Endodermal cell (in vitro differentiated cells): ENCODE measurements at regions not wholly inside any gene's neighbourhood (a gene's known extent, or its start where the extent isn't known, plus 50 kb on each side); places are given as distances from the start of the nearest gene placed in this dataset.

Source experiments
- DNase-seq: peaks from one replicate; pipeline ENCODE4 v3.0.0-alpha.2; 2017
- H3K27ac ChIP-seq: 2 replicates; pipeline ENCODE4 v1.5.1; 2013; ENCODE audit warnings: mild to moderate bottlenecking, low read depth, low read length, moderate library complexity
- H3K27me3 ChIP-seq: 2 replicates; pipeline ENCODE4 v1.6.1; 2013; ENCODE audit warnings: mild to moderate bottlenecking, low read length, moderate library complexity; ENCODE audit not compliant: insufficient read depth, control insufficient read depth, poor library complexity, severe bottlenecking
- H3K36me3 ChIP-seq: 2 replicates; pipeline ENCODE4 v1.7.0; 2013; ENCODE audit warnings: mild to moderate bottlenecking, low read length, moderate library complexity; ENCODE audit not compliant: control insufficient read depth, insufficient read depth
- H3K4me1 ChIP-seq: one replicate; pipeline ENCODE4 v1.7.0; 2013; ENCODE audit warnings: low read length; ENCODE audit not compliant: control insufficient read depth, insufficient read depth
- H3K4me3 ChIP-seq: 2 replicates; pipeline ENCODE4 v1.5.1; 2013; ENCODE audit warnings: mild to moderate bottlenecking, low read length, moderate library complexity
- H3K9ac ChIP-seq: 2 replicates; pipeline ENCODE4 v1.6.1; 2013; ENCODE audit warnings: mild to moderate bottlenecking, low read length, moderate library complexity; ENCODE audit not compliant: poor library complexity, severe bottlenecking; ENCODE audit errors: extremely low read depth
- H3K9me3 ChIP-seq: 2 replicates; pipeline ENCODE4 v1.6.1; 2013; ENCODE audit warnings: mild to moderate bottlenecking, low read length, moderate library complexity; ENCODE audit not compliant: control insufficient read depth
- H3K27ac Mint-ChIP-seq: 2 replicates; pipeline ENCODE4 v1.8.0; 2020; ENCODE audit warnings: mixed read lengths
- H3K27me3 Mint-ChIP-seq: 2 replicates; pipeline ENCODE4 v1.8.0; 2021; ENCODE audit warnings: mild to moderate bottlenecking, mixed read lengths; ENCODE audit not compliant: insufficient read depth
- H3K36me3 Mint-ChIP-seq: 2 replicates; pipeline ENCODE4 v1.8.0; 2020; ENCODE audit warnings: low read depth, mixed read lengths
- H3K4me1 Mint-ChIP-seq: 2 replicates; pipeline ENCODE4 v1.8.0; 2020; ENCODE audit warnings: mixed read lengths
- H3K4me3 Mint-ChIP-seq: 2 replicates; pipeline ENCODE4 v1.8.0; 2020; ENCODE audit warnings: mild to moderate bottlenecking, moderate library complexity, mixed read lengths
- H3K9me3 Mint-ChIP-seq: 2 replicates; pipeline ENCODE4 v1.8.0; 2020; ENCODE audit warnings: mild to moderate bottlenecking, mixed read lengths
- WGBS, 2 experiments: methylation state at CpG; one replicate each; pipeline versions ENCODE4 v1.1.5 to v1.1.7; 2013; ENCODE audit warnings: missing lambda C conversion rate in 2 of 2, mixed read lengths in 1 of 2; ENCODE audit not compliant: insufficient coverage in 1 of 2, insufficient read length in 1 of 2; 5-methylcytosine and 5-hydroxymethylcytosine counted together
- TF ChIP-seq, protein P1 (sequence below): fragments of 200-600 bp; sonication (generic); conservative IDR thresholded peaks from 2 replicates; pipeline ENCODE4 v1.5.0; 2021; ENCODE audit warnings: antibody characterized with exemption, mild to moderate bottlenecking

DNA sequence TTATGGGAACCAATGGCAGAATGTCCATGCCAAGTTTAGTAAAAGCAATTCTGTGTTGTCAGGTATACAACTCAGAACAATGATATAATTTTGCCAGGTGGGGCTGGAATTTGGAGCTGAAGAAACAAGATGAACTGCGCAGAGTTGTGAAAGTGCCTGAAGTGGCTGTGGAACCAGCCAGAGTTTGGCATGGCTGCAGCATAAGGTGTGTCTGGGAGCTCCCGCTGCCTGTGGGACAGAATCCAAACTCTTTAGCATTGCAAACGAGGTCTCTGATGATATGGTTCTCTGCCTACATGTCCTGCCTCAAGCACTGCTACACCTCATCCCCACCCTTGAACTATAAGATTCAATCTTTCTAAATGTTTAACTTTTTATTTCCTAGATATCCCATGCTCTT lies 909.7 kb downstream of the EPHA4 start:
- Histone ChIP-seq H3K4me3 (no peak overlapping the region), H3K27me3 (no peaks in the 10 kb centered on the region), H3K4me1 (no peaks in the 10 kb centered on the region), H3K27ac (no peak overlapping the region), H3K9me3 (no peaks in the 10 kb centered on the region), H3K9ac (no peak overlapping the region), H3K36me3 (no peaks in the 10 kb centered on the region)
- Mint-ChIP-seq H3K4me3 (no peak overlapping the region), H3K36me3 (no peaks in the 10 kb centered on the region), H3K4me1 (peaks cover 4% of the 10 kb centered on the region), H3K27ac (no peak overlapping the region), H3K27me3 (no peaks in the 10 kb centered on the region), H3K9me3 (no peaks in the 10 kb centered on the region)
- DNase-seq: no peak
- 90 to 91% methylated on average over 3 of the region's 3 CpGs for WGBS, 2 experiments
- TF ChIP-seq, protein P1, sequence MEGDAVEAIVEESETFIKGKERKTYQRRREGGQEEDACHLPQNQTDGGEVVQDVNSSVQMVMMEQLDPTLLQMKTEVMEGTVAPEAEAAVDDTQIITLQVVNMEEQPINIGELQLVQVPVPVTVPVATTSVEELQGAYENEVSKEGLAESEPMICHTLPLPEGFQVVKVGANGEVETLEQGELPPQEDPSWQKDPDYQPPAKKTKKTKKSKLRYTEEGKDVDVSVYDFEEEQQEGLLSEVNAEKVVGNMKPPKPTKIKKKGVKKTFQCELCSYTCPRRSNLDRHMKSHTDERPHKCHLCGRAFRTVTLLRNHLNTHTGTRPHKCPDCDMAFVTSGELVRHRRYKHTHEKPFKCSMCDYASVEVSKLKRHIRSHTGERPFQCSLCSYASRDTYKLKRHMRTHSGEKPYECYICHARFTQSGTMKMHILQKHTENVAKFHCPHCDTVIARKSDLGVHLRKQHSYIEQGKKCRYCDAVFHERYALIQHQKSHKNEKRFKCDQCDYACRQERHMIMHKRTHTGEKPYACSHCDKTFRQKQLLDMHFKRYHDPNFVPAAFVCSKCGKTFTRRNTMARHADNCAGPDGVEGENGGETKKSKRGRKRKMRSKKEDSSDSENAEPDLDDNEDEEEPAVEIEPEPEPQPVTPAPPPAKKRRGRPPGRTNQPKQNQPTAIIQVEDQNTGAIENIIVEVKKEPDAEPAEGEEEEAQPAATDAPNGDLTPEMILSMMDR: no peak

DNA sequence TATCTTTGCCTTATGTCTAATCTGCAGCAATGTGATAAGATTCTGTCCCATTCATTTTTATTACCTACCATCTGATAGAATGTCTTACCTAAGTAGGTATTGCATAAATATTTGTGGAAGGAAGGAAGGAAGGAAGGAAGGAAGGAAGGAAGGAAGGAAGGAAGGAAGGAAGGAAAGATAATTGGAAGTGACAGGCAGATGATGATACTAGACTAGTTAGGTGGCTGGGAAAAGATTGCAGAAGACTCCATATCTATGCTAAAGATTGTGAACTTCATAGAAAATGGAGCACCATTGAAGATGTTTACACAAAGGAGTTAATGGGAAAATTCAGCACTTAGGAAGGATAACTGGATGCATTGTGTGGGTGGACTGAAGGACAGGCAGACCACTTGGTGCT lies 909.0 kb downstream of the EPHA4 start:
- H3K9me3 Mint-ChIP-seq: no peaks in the 10 kb centered on the region
- H3K4me3 Mint-ChIP-seq: no peak overlapping the region
- Histone ChIP-seq H3K36me3 (no peaks in the 10 kb centered on the region), H3K27me3 (no peaks in the 10 kb centered on the region), H3K9me3 (no peaks in the 10 kb centered on the region), H3K9ac (no peak overlapping the region), H3K27ac (no peak overlapping the region), H3K4me1 (no peaks in the 10 kb centered on the region), H3K4me3 (no peak overlapping the region)
- peaks cover 4% of the 10 kb centered on the region for H3K4me1 Mint-ChIP-seq
- H3K36me3 Mint-ChIP-seq: no peaks in the 10 kb centered on the region
- TF ChIP-seq, protein P1: no peak
- no peaks in the 10 kb centered on the region for H3K27me3 Mint-ChIP-seq
- DNase-seq: no peak
- H3K27ac Mint-ChIP-seq: no peak overlapping the region

DNA sequence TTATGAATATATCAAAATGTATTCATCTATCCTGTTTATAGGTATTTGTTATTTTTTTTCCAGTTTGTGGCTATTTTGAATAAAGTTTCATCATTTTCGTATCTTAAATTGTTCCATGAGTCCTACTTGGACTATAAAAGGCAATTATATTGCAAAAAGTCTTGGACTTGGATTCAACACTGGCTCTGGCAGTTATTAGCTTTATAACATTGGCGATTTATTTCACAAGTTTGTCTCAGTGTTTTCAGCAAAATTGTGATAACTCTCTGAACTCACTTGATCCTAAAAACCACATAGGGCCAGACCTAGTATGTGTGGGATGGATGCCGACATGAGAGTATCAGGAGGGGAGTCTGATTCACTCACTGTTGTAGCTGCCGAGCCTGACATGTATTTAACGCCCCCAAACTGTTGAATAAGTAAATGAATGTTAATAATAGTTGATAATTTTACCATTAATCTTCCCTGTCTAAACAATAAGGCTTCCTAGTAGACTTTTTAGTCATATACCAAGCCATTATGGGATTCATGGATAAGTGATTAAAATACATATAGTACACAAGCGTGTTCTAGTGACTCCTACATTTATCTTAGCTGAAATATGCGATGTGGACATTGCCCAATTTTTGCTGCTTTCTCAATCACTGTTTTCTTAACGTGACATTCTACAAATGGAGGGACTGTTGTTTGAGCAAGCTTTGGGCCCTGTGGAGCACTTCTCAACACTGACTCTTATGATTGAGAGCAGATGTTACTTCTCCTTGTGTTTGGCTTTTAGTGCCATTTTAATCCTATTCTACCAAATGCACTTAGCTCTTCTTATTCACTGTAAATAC lies 907.6 kb downstream of the EPHA4 start:
- Mint-ChIP-seq H3K9me3 (peaks cover 4% of the 10 kb centered on the region), H3K36me3 (no peaks in the 10 kb centered on the region), H3K27ac (no peak overlapping the region), H3K4me3 (no peak overlapping the region), H3K4me1 (peaks cover 4% of the 10 kb centered on the region), H3K27me3 (no peaks in the 10 kb centered on the region)
- H3K4me3 ChIP-seq: no peak overlapping the region
- H3K27me3 ChIP-seq: no peaks in the 10 kb centered on the region
- H3K36me3 ChIP-seq: no peaks in the 10 kb centered on the region
- H3K27ac ChIP-seq: no peak overlapping the region
- TF ChIP-seq, protein P1: no peak
- WGBS, 2 experiments: 91 to 93% methylated on average over 5 to 8 of the region's 8 CpGs
- peaks cover 6% of the 10 kb centered on the region for H3K9me3 ChIP-seq
- no peaks in the 10 kb centered on the region for H3K4me1 ChIP-seq
- no peak for DNase-seq
- H3K9ac ChIP-seq: no peak overlapping the region
